GM21529 (cell line): ENCODE measurements at regions not wholly inside any gene's neighbourhood (a gene's known extent, or its start where the extent isn't known, plus 50 kb on each side); places are given as distances from the start of the nearest gene placed in this dataset.
"Not testable (repeated sequence)": the region's sequence is repeated elsewhere in the genome, so short reads cannot be mapped to it uniquely, and the experiment has no call there.

ENCODE experiments used
- ATAC-seq: cut with Tn5 transposase; IDR thresholded peaks from one replicate; pipeline ENCODE4 v1.9.1; 2021; ENCODE audit not compliant: unreplicated experiment

DNA sequence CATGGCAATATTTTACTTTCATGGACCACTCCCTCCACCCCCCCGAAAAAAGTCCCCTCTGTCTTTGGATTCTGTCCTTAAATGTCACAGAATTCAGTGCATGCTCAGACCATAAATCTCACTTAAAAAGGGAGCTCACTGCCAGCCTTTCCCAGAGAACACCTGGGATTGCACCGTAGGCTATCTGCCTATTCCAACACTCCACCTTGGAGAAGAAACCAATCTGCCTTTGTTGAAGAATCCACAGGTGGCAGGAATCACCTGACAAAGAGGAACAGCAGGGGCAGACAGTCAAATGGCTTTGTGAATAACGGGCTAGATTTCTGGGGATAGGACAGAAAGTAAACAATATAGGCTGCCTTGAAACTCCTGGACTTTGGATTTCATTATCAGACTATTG, 306.7 kb upstream of the BRINP1 start:
- no peak for ATAC-seq

DNA sequence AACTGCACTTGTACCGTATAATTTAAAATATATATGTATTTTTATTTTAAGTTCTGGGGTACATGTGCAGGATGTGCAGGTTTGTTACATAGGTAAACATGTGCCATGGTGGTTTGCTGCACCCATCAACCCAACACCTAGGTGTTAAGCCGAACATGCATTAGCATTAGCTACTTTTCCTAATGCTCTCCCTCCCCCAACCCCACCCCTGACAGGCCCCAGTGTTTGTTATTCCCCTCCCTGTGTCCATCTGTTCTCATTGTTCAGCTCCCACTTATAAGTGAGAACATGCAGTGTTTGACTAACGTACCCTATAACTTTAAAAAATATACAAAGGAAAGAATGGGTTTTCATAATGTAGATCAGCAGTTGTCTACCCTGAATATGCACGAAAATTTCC, 303.5 kb upstream of the BRINP1 start:
- not testable (repeated sequence) for ATAC-seq

DNA sequence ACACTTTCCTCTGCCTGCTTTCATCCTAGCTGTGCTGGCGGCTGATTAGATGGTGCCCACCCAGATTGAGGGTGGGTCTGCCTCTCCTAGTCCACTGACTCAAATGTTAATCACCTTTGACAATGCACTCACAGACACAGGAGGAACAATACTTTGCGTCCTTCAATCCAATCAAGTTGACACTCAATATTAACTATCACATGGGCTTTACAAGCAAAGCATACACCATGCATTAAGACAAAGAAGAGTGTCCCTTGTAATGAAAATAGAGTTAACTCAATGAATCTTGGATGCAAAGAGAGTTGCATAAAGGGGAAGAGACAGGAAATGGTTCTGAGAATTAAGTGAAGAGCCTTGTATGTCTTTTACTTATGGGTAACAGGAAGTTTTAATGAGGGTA, 298.7 kb upstream of the BRINP1 start:
- ATAC-seq: no peak

- no peak for ATAC-seq
Observed at GRCh38 chr9:119667163-119667562, 297.9 kb upstream of the BRINP1 start.

GRCh38 chr9:119662329-119662728, 293.1 kb upstream of the BRINP1 start:
- no peak for ATAC-seq

DNA sequence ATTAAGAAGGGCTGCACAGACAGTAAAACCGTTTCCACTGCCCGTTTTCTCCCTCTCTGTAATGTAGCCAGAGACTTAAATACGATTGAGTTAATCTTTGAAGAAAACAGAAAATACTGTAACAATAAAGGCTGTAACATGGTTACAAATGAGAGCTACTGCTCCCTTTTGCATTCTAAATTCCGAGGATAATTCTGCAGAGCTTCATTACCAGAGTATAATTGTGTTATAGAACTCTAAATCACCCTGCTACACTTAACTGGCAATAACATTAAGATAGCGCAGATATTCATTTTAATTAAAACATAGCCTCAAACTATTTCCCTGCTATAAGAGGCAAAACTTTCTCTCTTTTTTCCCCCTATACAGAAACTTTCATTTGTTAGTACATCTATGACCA, 283.7 kb upstream of the BRINP1 start:
- ATAC-seq: no peak

GRCh38 chr9:119649205-119649604, 280.0 kb upstream of the BRINP1 start:
- no peak for ATAC-seq

DNA sequence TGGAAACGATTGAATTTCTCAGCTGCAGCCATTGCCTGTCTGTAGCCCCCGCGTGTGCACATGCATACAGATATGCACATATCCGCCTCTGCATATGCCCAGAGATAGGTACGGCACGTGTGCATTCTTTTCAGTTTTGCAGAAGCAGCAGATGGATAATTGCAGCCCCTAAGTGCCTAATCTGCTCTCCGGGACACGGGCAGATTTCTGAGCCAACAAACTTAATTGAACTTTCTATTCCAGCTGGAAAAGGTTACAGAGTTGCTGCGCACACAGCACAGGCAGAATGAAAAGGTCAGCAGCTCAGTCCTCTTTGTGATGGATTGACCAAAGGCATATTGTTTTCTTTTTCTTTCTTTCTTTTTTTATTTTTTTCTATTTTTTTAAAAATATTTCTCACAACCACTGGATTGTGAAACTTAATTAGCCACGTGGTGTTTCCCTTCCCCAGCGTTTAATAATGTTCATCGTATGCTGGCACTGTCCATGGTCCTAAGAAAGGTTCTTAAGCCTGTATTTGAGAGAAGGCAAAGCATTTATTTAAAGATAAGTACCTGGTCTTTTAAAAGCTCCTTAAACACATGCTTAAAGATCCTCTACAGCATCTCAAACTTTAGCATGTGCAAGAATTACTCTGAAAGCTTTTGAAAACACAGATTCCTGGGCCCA, 270.2 kb upstream of the BRINP1 start:
- ATAC-seq: no peak

DNA sequence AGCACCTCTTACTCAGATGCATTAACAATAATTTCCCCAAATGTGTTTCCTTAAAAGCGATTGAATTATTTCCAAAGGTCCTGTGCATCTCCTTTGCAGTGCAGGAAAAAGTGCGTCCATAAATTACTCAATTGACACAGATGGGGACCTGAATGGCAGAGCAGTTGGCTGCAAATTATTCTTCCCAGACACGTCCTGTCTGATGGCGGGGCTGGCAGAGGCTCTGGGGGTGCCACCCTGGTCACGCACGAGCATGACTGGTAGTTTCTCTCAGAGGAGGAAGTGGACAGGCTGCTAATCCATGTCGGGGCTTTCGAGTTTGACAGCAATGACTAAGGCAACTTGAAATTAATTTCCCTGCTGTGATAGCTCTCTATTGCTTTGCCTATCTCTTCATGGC, 264.8 kb upstream of the BRINP1 start:
- ATAC-seq: no peak

DNA sequence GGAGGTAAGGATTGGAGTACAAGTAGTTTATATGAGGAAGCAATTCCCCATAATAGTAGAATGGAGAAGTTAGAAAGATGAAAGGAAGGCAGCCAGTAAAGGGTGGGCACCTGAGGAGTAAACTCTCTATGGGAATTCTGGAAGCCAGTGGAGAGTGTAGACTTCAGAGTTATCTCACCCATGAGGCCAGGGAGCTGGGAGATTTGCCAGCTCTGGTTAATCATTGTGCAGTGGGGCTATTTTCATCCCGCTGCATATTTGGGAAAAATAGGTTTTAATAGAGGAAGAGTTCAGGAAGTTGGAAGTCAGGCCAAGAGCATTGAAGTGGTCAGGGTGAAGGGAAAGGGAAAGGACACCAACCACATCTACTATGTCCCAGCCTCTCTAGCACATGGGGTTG, 242.3 kb upstream of the BRINP1 start:
- ATAC-seq: no peak

DNA sequence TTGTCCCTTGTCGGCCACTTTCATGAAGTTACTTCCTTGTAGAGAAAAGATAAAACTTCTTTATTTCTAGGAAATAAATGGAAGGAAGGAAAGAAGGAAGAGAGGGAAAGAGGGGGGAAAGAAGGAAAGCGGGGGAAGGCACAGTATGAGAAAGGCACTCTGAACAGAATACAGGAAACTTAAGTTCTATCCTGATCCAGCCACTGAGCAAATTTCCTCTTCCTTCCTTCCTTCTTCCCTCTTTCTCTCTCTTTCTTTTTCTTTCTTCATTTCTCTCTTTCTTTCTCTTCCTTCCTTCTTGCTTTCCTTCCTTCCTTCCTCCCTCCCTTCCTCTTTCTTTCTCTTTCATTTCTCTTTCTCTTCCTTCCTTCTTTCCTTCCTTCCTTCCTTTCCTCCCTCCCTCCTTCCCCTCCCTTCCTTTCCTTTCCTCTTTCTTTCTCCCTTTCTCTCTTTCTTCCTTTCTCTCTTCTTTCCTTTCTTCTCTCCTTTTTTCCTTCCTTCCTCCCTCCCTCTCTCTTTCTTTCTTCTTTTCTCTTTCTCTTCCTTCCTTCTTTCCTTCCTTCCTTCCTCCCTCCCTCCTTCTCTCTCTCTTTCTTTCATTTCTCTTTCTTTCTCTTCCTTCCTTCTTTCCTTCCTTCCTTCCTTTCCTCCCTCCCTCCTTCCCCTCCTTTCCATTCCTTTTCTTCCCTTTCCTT, 240.2 kb upstream of the BRINP1 start:
- ATAC-seq: no peak

- no peak for ATAC-seq
Observed at GRCh38 chr9:119601632-119602031, 232.4 kb upstream of the BRINP1 start.

- no peak for ATAC-seq
Observed at GRCh38 chr9:119597499-119597898, 228.3 kb upstream of the BRINP1 start.

- ATAC-seq: no peak
Observed at GRCh38 chr9:119596703-119597102, 227.5 kb upstream of the BRINP1 start.

DNA sequence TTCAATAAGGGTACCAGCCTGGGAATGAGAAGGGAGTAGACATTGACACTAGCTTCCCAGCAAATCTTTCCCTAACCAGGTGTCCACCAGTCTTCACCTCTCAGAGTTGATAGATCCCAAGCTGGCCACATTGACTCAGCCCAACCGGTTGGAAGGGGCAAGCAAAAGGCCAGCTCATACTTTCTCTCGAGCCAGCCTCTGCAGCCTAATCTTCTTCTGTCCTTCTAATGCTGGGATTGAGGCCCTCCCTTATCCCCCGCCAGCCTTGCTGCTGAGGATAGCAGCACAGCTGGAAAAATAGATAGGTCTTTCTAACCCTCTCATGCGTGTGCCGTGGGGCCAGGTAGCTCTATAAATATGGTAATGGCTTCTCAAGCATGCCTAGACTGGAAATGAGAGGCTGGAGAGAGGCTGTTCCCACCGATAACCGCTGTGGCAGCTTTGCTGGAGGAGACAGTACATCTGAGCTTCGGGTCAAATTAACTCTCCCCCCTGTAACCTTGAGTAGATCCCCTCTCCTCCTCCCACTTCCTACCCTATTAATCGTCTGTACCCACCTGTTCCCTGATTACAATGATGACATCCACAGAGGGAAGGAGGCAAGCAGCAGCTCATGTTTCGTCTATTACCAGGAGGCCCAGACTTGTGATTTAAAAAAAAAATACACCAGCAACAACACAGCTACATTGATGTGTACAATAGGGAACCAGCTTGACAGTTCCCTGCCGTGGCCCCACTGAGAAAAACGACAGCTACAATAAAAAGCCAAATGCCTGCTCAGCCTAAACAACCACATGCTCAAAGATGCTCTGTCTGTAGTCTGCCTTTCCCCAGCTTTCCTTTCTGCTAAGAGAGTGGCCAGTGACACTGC, 219.9 kb upstream of the BRINP1 start:
- no peak for ATAC-seq

DNA sequence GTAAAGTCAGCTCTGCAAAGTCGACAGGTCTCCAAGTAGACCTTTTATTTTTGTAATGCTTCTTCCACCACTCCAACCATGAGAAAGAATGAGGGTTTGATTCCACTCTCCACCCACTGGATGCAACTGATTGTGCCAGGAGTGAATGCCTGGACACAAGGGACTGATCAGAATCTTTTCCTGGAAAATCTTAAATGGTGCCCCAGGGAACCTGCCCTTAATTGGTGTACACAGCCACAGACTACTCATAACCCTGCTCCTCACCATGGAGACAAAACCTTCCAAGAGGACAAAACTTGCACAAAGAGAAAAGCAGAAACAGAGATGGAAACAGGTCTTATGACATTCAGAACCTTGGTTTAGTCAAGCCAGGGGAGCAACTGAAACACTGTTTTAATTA, 208.6 kb upstream of the BRINP1 start:
- ATAC-seq: no peak

DNA sequence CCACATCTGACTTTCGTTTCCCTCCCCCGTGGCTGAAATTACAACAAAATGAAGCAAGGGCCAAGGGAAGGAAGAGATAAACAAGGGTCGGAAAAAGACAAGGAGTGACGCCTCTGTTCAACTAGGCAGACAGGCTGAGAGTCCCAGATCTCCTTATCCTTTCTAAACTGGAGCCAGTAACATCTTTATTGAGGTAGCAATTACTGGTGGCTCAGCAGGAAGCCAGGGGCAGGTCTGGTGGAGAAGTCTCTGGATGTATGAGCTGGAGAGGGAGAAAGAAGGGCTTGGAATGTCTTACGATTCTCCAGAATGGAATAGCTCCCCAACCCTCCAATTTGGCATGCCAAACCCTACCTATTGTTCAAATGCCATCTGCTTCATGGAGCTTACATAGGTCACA, 190.8 kb upstream of the BRINP1 start:
- no peak for ATAC-seq

GRCh38 chr9:119559056-119559455, 189.8 kb upstream of the BRINP1 start:
- ATAC-seq: no peak

- ATAC-seq: peak; percentile 99
Observed at GRCh38 chr9:119556129-119556875, 187.1 kb upstream of the BRINP1 start.

DNA sequence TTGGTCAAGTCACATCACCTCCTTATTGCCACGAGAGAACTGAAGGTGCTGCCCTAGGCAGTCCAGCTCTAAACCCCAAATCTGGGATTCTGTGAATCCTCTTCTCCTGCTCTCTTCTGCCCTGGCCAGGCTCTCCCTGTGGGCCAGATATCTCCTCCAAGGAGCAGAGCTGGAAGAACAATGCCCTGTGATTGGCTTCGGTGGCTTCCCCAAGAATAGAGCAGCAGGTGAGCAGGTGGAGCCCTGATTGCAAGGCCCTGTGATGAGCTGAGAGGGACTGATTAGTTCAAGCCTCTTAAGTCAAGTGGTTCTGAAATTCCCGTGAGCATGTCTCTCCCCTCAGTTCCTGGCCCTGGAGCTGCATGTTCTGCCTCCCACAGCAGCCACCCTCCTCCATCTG, 175.3 kb upstream of the BRINP1 start:
- ATAC-seq: no peak

GRCh38 chr9:119537138-119537537, 167.9 kb upstream of the BRINP1 start:
- ATAC-seq: no peak
